ENCODE measurements at regions not wholly inside any gene's neighbourhood (a gene's known extent, or its start where the extent isn't known, plus 50 kb on each side); places are given as distances from the start of the nearest gene placed in this dataset.

DNA sequence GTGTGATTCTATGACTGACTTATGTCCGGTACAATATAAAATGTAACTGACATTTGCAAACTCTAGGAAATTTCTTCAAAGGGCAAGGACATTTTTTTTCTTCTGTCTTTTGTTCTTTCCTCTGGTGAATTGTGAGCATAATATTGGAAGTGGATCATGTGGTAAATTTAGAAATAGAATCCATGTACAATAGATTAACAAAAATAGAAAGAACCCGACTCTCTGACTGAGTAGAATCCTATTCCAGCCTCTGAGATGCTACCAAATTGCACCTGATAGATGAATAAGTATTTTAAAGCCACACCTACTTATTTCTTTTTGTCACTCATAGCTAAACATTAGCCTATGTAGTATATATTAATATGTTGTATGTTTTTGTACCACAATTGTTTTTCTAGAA lies 860.3 kb downstream of the LUZP2 start:
- DNase-seq (ENCODE audit: low spot score in 2 of 2): no peak
- 32 to 48% methylated on average over 2 of the region's 2 CpGs for WGBS, 2 donors
- H3K4me3 ChIP-seq (ENCODE audit: low read depth, poor library complexity, severe bottlenecking): no peak overlapping the region
- TF ChIP-seq, protein P1, sequence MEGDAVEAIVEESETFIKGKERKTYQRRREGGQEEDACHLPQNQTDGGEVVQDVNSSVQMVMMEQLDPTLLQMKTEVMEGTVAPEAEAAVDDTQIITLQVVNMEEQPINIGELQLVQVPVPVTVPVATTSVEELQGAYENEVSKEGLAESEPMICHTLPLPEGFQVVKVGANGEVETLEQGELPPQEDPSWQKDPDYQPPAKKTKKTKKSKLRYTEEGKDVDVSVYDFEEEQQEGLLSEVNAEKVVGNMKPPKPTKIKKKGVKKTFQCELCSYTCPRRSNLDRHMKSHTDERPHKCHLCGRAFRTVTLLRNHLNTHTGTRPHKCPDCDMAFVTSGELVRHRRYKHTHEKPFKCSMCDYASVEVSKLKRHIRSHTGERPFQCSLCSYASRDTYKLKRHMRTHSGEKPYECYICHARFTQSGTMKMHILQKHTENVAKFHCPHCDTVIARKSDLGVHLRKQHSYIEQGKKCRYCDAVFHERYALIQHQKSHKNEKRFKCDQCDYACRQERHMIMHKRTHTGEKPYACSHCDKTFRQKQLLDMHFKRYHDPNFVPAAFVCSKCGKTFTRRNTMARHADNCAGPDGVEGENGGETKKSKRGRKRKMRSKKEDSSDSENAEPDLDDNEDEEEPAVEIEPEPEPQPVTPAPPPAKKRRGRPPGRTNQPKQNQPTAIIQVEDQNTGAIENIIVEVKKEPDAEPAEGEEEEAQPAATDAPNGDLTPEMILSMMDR (IDR thresholded peaks at IDR 0.05): no peak
- TF ChIP-seq POLR2A (IDR thresholded peaks at IDR 0.05): no peak
- intact Hi-C loops (cut with DNase I; ENCODE audit: low total_unique reads): no loop called here

GRCh38 chr11:25377466-25377865 lies 880.6 kb downstream of the LUZP2 start:
- TF ChIP-seq POLR2A (IDR thresholded peaks at IDR 0.05): no peak
- TF ChIP-seq, protein P1 (IDR thresholded peaks at IDR 0.05): no peak
- no peak for DNase-seq (ENCODE audit: low spot score in 2 of 2)
- WGBS, 2 donors: 96 to 98% methylated on average over 2 of the region's 2 CpGs
- intact Hi-C loops (cut with DNase I; ENCODE audit: low total_unique reads): no loop called here
- no peak overlapping the region for H3K4me3 ChIP-seq (ENCODE audit: low read depth, poor library complexity, severe bottlenecking)

GRCh38 chr11:25396847-25397246 lies 900.0 kb downstream of the LUZP2 start:
- intact Hi-C loops (cut with DNase I; ENCODE audit: low total_unique reads): no loop called here
- no peak for DNase-seq (ENCODE audit: low spot score in 2 of 2)

GRCh38 chr11:25408146-25408545 lies 911.3 kb downstream of the LUZP2 start:
- WGBS, 2 donors: 83 to 88% methylated on average over 1 of the region's 1 CpG

More at GRCh38 chr11:25396847-25397246, 900.0 kb downstream of the LUZP2 start:
- no peak for TF ChIP-seq POLR2A (IDR thresholded peaks at IDR 0.05)
- TF ChIP-seq, protein P1 (IDR thresholded peaks at IDR 0.05): no peak
- no peak overlapping the region for H3K4me3 ChIP-seq (ENCODE audit: low read depth, poor library complexity, severe bottlenecking)

GRCh38 chr11:25415793-25416192 lies 916.1 kb upstream of the ANO3 start:
- intact Hi-C loops (cut with DNase I; ENCODE audit: low total_unique reads): no loop called here
- WGBS, 2 donors: 54 to 56% methylated on average over 3 of the region's 3 CpGs
- TF ChIP-seq, protein P1 (IDR thresholded peaks at IDR 0.05): no peak
- TF ChIP-seq POLR2A (IDR thresholded peaks at IDR 0.05): no peak
- H3K4me3 ChIP-seq (ENCODE audit: low read depth, poor library complexity, severe bottlenecking): no peak overlapping the region
- no peak for DNase-seq (ENCODE audit: low spot score in 2 of 2)

More at GRCh38 chr11:25408146-25408545, 911.3 kb downstream of the LUZP2 start:
- TF ChIP-seq, protein P1 (IDR thresholded peaks at IDR 0.05): no peak
- TF ChIP-seq POLR2A (IDR thresholded peaks at IDR 0.05): no peak
- no peak overlapping the region for H3K4me3 ChIP-seq (ENCODE audit: low read depth, poor library complexity, severe bottlenecking)
- DNase-seq (ENCODE audit: low spot score in 2 of 2): no peak
- intact Hi-C loops (cut with DNase I; ENCODE audit: low total_unique reads): no loop called here

GRCh38 chr11:25423436-25424199 lies 908.3 kb upstream of the ANO3 start:
- 33 to 38% methylated on average over 9 of the region's 9 CpGs for WGBS, 2 donors
- DNase-seq (ENCODE audit: low spot score in 2 of 2): no peak
- intact Hi-C loops (cut with DNase I; ENCODE audit: low total_unique reads): no loop called here
- TF ChIP-seq, protein P1 (IDR thresholded peaks at IDR 0.05): no peak
- no peak overlapping the region for H3K4me3 ChIP-seq (ENCODE audit: low read depth, poor library complexity, severe bottlenecking)
